Right hindlimb (tissue), 1 donor: ENCODE measurements at regions not wholly inside any gene's neighbourhood (a gene's known extent, or its start where the extent isn't known, plus 50 kb on each side); places are given as distances from the start of the nearest gene placed in this dataset.

Source experiments
- DNase-seq: peaks from one replicate; pipeline ENCODE4 v3.0.0-alpha.2; 2018

DNA sequence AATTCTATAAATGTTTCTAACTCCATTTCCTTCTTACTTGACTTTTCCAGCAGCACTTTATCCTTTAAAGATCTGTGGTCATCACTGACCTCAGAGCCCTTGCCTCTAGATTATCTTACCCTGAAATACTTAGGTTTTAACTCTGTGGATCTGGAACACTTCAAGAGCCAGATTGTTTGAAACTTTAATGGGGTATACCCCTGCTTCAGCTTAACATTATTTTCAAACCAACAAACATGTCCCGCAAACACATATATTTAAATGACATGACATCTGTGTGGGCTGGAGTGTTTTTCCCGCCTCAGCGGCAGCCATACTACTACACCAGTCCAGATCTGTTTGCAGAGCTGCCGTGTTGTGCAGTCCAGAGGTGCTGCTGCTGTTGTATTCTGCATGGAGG lies 252.0 kb upstream of the TPM1 start:
- no peak for DNase-seq

DNA sequence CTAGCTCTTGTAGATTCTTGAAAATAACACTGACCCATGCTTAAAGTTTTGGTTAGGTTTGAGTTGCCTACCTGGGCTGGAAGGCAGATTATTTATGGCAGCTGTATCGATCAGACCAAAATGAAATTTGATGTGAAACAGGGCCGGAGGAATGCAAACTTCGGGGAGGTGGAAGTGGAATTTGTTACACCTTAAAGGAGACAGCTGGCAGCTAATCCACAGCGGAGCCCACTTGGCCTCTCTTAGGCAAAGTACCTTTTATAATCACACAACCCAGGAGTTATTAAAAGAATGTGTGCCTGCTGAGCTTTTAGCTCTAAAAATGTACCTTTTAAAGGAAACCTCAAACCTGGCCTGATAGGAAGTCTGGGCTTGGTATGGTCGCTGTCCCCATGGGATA lies 250.9 kb upstream of the TPM1 start:
- DNase-seq, result no peak

DNA sequence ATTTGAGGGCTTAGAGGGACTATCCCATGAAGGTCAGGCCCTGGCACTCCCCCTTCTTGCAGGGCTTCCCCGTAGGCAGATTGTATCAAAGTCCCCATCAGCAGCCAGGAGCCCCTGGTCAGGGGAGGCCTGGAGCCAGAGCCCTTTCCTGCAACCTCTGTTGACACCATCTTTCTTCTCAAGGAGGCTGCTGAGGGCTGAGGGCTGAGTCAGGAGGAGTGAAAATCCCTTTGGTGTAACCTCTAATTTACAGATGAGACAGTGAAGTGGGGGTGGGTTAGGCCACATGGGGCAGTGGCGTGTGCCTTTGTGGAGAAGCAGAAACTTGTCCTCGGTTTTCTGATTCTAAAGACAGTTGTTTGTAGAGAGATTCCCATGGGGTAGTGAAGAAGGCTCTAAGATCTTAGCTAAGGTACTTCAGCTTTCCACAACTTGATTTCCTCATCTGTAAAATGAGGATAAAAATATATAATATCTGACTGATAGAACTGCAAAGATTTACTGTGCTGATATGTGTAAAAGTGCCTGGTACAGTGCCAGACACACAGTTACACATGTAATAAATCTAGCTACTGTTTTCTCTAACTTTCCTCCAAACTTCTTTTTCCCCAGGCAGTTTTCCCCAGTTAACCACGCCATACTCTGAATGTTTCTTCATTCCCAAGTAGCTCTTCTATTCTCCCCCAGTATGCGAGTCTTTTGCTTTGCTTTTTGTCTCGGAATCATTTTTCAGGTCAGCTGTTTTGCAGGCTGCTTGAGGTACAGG lies 249.4 kb upstream of the TPM1 start:
- DNase-seq, result no peak

DNA sequence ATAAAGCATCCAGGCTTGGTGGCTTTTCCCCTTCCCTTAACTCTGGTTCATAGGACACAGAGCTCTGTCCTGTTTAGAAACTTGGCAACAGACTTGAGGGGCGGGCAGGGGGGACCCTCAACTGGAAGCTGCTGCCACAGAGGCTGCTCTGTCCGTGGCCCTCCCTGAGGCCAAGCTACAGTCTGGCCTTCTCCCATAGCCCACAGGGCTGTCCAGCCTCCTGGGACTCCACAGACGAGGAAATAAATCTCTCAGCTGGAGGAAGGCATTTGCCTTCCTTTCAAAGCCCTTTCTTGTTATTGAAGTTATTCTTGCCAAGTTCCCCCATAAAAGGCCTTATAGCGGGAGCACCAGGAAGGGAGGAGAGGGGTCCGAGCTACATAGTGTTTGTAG lies 248.8 kb upstream of the TPM1 start:
- no peak for DNase-seq

DNA sequence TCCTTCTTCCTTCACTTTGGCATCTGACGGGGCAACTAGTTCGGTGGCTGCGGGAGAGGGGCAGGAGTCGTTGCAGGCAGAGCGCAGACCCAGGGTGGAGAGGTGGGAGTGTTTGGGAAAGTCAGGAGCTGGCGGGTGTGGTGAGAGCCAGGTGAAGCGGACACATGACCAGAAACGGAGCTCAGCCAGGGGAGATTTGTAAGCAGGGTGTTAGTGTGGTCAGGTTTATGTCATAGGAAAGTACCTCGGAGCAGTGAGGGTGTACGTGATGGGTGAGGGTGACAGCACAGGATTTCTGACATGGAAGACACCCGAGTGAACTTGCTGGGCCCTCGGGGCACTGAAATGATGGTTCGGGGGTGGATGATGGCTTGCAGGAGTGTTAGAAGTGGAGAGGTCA lies 247.4 kb upstream of the TPM1 start:
- no peak for DNase-seq

DNA sequence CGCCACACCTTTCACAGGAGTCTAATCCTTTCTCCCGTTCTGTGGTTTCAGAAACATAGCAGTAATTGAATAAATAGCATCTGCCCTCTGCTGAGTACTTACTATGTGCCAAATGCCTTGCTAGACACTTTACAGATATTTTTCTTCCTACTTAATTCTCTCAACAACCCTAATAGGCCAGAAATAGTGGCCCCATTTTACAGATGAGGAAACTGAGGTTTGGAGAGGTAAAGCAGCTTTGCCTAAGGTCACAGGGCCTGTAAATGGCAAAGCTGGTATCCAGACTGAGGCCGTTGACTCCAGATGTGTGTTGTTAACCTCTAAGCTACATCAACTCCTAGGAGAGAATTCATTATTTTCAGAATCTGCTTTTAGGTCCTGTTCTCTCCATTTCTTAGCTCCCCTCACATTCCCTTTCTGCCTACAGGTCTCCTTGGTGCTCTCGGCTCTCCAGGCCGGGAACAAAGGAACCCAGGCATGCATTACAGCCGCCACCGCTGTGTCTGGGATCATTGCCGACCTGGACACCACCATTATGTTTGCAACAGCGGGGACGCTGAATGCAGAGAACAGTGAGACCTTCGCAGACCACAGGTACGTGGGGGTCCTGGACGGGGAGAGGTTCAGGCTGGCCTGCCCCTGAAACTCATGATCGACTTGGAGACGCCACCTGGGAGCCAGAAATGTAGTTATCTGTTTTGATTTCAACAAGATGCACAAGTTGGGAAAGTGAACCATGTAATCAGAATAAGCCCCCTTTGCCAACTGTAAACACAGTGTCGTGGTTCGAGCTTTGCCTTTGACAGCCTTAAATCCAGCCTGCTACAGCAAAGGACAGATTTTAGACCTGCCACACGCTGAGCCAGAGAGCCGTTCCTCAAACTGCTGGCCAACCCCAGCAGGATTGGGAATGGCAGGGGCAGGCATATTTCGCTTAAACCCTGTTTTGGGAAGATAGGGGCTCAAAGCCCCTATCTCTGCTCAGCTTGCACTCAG lies 246.5 kb upstream of the TPM1 start:
- DNase-seq, result no peak

DNA sequence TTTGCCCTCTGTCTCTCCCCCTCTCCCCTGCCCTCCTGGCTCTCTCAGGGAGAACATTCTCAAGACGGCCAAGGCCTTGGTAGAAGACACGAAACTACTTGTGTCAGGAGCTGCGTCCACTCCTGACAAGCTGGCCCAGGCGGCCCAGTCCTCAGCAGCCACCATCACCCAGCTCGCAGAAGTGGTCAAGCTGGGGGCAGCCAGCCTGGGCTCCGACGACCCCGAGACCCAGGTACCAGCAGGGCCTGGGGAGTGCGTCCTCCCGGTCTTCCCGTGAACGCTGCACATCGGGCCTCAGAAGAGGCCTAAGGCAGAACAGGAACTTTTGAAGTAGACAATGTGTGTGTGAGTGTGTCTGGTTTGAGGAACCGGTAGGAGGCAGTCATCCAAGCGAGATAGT lies 245.4 kb upstream of the TPM1 start:
- DNase-seq, result no peak

DNA sequence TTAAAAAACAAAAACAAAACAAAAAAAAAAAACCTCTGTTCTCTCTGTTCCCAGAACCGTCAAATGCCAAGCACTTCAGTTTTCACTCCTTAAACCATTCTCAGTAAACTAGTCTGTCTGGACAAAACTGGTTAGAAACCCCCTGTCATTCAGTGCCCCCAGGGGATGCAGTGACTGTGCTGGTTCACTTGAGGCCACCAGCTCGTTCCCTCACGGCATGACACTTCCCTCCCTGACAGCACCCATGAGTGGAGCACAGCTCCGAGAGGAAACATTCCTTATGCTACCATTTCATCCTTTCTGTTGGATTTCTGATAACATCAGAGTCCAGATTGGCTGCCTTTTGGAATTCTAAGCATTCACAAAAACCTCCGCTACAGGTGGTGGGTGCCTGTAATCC lies 244.0 kb upstream of the TPM1 start:
- no peak for DNase-seq

DNA sequence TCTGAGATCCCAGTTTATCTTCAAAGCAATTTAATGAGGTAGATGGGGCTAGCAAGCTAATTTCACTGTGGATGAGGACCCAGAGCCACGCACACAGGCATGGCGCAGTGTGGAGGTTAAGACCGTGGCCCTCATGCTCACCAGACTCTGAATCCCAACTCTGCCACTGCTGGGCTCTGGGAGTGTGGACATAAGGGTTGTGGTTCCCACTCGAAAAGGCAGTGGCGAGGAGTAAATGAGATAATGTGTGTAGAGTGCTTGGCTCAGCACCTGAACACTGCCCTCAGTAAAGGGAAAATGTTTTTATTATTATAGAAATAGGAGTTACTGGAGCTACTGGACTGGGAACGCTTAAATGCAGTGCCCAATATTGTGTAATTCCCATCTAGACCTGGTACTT lies 243.5 kb upstream of the TPM1 start:
- DNase-seq, result no peak

DNA sequence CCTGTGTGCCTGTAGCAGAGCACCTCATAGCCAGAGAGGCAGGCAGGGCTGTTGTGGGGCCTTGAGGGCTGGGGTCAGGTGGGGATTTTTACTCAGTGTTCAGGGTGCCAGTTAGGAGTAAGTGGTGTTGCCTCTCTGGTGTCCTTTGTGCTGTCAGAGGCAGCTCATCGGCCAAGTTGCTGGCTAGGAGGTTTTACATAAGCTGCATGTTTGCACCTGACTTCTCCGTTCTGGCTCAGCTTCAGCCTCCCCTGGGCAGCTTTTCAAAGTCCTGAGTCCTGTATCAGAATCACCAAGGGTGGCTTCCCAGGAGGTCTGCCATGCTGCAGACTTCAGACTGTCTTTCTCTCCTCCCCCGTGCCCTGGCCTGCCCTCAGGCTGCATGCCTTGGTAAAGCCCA lies 242.6 kb upstream of the TPM1 start:
- no peak for DNase-seq

DNA sequence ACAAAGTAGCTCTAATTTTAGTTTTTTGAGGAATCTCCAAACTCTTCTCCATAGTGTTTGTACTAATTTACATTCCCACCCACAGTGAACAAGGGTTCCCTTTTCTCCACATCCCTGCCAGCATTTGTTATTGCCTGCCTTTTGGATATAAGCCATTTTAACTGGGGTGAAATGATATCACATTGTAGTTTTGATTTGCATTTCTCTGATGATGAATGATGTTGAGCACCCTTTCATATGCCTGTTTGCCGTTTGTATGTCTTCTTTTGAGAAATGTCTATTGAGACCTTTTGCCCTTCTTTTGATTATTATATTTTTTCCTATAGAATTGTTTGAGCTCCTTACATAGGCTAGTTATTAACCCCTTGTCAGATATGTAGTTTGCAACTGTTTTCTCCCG lies 239.9 kb upstream of the TPM1 start:
- no peak for DNase-seq

DNA sequence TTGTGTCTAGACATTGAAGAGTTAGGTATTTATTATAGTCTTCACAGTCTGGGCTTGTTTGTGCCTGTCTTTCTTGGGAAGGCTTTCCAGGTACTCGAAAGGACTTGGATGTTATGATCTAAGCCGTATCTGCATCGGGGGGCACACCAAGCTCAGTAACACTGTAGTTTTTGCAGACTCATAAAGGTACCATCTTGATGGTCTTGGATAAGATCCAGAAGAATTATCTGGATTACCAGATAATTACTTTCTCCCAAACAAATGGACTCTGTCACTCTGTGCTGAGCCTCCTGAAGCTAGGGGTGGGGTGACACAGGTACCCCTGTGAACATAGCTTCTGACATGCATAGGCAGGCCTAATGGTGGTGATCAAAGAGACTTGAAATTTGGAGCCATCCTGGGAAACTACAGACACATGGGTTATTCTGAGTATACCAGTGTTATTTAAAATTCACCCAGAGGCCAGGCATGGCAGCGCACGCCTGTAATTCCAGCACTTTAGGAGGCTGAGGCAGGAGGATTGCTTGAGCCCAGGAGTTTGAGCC lies 238.6 kb upstream of the TPM1 start:
- no peak for DNase-seq

DNA sequence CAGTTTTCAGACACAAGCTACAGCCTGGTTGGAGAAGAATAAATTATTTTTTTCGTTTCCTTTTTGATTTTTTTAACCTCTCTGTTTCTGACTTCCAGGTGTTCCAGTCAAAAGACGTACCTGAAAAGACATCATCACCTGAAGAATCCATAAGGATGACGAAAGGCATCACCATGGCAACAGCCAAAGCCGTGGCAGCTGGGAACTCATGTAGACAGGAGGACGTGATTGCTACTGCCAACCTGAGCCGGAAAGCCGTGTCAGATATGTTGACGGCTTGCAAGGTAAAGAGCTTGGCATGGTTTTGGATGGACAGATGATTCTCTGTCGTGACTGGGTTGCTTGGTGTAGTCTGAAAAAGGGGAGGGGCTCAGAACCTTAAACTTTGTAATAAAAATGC lies 237.0 kb upstream of the TPM1 start:
- no peak for DNase-seq

DNA sequence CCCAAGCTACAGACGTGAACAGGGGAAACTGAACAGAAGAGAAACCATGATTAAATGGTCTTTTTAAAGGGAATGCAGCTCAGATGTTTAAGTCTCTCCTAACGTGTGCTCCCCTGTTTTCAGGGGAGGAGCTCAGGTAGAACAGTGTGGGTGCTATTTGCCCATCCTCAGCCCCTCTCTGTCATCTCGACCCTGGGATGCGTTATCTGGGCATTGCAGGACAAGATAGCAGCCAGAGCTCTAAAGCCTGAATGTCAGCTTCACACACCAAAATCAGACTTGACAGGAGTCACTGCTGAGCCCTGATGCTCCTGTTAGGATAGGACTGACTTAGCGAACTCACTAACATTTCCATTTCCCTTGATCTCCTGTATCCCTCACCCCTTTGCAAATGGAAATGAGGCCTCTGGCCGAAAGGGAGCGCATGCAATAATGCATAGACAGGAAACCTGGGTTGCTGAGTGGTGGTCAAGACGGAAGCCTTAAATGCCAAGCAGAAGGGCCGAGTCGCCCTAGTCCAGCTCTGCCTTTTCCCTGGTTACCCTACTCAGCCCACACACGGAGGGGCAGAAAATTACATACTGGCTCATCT lies 234.9 kb upstream of the TPM1 start:
- no peak for DNase-seq

DNA sequence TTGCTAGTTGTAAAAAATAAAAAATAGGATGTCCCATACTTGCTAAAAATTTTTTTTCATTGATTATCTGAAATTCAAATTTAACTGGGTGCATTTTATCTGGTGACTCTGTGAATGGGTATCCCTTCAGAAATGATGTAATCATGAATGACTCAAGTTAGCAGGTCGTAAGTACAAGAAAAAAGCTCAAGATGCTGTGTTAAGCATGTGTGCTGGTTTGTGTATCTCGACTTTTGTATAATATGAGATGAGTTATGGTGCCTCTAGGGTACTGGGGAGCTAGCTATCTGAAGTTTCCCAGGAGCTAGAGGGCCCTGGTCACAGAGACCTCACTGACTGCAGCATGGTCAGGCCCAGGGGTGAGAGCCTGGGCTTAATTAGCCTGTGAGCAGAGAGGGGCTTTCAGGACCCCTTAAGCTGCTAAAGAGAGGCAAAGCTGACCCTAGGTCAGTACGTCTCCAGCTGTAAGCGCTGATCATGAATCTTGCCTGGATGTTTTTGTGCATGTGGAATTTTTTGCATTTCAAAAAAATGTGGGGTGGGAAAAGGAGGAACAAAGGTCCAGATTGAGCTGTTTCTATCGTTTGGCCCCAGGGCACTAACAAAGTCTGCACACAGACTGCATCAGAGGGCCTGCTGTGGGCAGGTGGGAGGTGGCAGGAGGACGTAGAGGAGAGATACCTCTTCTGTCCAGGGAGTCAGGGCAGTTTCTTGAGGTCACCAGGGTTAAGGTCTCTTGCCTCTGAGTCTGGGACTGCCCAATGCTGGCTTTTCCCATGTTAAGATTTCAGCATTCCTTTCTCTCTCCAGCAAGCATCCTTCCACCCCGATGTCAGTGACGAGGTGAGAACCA lies 233.2 kb upstream of the TPM1 start:
- DNase-seq, result no peak

DNA sequence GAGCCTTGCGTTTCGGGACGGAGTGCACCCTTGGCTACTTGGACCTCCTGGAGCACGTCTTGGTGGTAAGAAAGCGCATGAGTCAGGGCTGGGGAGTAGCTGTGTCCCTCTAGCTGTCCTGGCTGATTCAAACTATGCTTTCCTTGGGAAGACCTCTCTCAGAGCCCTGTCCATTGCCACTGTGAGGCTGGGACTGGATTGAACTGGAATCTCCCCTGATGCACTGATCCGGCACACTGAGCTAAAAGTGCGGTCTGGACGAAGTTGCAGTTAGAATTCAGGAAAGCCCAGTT lies 232.6 kb upstream of the TPM1 start:
- no peak for DNase-seq

DNA sequence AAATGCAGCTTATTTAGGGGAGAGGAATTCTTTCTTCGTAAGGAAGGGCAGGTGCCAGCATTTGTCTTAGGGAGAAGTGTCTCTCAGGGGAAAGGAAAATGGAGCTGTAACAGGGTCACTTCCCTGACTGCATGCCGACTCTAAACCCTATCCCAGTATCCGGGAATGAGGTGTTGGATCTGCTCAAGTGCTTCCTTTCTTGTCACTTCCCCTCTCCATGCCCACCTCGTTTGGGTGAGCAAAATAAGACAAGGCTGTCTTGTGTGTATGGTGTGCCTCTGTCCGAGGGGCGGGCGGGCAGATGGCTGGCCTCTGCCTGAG lies 230.1 kb upstream of the TPM1 start:
- no peak for DNase-seq

DNA sequence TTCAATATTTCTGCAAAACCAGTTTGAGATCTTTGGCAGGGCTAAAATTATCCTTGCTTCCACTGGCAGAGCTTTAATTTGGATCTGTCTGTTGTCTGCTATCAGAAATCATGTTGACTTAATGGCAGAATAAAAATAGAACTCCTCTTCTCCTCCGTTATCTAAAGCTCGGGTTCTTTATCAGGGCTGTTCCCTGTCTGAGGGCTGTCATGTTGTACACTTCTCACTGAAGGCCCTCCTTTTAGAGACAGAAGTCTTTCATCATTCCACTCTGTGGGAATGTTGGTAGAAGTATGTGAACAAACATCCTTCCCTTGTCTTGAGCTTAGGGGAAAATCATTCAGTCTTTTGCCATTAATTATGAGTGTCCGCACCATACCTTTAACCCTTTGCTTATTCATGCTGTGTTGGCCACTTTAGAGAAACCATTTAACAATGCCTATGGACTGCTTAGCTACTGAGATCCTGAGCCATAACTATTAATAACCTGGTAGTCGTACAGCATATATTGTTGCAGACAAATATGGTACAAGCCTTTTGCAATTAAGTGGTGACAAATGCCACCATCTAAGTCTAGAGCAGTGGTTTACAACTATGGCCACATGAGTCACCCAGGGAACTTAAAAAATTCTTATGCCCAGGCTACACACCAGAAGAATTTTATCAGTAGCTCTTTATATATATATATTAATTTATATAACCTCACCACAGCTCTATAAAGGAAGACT lies 226.0 kb upstream of the TPM1 start:
- no peak for DNase-seq

DNA sequence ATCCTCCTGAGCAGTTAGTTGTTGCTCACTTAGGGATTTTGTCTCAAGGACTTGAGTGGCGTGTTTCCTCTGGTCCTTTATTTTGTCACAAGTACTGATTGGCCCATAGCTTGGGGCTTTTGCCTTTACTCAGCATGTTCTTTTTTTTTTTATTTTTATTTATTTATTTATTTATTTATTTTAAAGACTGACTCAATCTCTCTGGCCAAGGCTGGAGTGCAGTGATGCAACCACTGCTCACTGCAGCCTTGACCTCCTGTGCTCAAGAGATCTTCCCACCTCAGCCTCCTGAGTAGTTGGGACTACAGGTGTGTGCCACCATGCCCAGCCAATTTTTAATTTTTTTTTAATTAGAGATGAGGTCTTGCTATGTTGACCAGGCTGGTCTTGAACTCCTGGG lies 223.9 kb upstream of the TPM1 start:
- DNase-seq, result no peak

DNA sequence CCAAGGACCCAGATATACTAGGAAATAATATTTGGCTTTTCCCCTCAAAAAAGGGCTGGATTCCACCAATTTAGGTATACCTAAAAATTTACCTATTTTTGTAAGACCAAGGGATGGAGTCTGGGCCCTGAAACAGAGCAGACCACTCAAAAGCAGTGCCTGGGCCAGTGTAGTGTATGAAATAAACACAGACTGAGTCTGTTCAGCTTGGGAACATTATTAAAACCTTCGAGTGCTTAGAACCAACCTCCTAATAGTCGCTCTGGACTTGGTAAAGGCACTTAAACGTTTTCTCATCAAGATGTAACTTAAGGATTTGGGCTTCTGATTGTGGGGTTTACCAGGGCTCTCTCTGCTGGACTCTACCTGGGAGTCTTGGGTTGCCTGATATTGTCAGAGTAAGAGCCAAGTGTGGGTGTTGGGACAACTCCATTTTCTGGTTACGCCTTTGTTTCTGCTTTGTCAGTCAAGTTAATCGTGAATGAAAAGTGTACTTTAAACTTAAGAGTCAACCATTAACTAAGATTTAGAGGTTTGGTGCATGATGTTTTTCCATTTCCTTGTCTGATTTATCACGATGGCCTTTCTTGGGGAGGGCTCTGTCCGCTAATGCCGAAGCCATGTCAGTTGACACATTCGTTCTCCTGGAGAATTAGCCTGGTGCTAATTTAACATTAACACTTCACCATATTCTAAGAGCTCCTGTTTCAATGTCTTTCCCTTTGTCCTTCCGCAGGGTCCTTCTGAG lies 221.0 kb upstream of the TPM1 start:
- DNase-seq, result no peak

DNA sequence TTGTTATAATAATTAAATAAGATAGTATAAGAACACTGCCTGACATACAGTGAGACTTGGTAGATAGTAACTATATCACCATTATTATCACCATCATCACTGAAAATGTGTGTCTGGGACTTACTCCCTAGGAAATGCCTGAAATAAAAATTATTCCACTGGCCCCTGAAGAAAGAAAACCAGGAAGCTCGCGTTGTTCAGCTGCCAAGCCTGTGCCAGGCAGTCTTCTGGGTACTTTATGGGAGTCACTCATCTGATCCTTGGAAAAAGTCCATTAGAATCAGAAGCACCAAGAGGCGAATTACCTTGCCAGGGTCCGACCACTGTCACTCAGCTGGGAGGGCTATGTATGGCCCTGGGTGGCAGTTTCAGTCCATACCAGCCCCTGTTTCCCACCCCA lies 220.3 kb upstream of the TPM1 start:
- no peak for DNase-seq

DNA sequence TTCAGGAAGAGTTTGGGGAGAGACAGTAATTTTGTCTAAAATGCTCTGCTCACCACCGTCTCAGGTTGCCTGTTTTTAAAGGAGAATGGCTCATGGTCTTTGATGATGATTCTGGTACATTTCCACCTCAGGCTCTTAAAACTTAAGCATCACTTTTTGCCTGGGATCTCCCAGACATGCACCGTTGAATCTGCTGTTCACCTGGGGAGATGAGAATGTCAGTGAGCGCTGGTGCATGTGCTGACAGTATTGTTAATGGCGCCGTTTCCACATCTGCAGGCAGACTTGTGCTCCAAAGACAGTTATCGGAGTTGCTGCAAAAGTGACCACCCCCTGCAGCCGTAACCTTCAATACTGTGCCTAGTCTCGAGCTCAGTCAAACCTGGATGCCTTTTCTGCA lies 219.0 kb upstream of the TPM1 start:
- no peak for DNase-seq
